ENCODE measurements at regions not wholly inside any gene's neighbourhood (a gene's known extent, or its start where the extent isn't known, plus 50 kb on each side); places are given as distances from the start of the nearest gene placed in this dataset.
"Not testable (repeated sequence)": the region's sequence is repeated elsewhere in the genome, so short reads cannot be mapped to it uniquely, and the experiment has no call there.

DNA sequence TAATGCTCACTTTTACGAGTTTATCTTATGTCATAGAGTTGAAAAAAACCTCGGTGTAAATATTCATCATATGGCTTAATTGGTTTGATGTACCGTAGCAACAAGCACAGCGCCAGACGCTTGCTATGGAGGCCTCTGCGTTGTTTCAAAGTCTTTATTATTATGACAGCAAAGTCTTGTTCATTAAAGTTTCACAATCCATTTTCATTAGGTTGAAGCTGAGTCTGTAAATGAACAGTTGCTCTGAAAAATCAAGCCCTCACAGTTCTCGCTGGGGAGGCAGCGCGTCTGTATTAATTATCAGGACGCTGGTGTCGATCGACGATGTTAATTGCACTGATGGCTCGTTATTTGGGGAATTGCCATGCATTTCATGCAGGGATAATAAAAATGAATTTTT lies 185.6 kb downstream of the INSC start:
- DNase-seq (ENCODE audit: low spot score): no peak

DNA sequence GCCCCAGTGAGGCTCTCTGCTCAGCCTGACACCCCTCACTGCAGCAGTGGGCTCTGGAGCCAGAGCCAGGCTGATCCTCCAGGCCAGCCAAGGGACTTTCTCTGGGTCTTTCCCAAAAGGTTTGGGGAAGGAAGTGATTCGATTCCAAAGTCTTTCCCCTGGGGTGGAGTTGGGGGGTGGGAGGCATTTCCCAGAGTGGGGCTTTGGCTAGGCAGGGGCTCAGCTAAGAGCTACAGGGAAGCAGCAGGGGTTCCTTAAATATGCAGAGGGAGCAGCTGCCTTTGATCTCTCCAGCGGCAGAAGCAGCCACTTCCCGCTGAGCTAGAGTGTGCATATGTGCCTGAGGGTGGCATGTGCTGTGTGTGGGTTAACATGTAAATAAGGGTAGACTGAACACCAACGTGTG lies 192.9 kb downstream of the INSC start:
- DNase-seq (ENCODE audit: low spot score): no peak

DNA sequence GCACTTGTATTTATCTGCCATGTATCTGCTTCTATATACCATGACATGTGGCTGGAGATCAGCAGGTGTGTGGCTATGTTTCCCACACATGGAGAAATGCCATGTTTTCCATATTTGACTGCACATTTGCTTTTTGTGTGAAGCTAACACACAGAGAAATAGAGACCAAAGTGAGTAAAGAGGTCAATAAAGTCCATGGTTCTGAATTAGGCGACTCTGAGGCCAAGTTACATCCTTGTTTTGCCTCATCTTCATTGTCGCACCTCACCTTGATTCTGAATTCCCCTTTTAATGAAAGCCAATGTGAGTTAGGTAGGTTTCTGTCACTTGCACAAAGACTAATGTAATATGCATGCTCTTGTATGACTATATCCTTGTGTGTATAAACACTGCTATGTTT lies 194.1 kb downstream of the INSC start:
- no peak for DNase-seq (ENCODE audit: low spot score)

DNA sequence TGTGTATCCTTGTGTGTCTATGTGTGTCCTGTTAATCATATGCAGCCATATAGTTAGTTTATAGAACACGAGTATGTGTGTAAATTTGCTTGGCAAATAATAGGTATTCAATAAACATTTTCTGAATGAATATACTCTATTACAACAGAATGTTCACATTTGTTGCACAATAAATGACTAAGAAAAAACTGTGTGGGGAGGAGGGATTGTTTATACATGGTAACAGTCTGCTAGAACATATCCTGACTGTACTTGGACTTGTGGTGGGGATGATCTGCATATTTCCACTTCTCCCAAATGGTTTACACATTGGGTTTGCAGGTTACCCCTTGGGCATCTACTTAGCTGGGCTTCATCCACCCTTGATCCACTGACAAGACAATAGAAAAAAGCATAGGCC lies 194.6 kb downstream of the INSC start:
- DNase-seq (ENCODE audit: low spot score): no peak

DNA sequence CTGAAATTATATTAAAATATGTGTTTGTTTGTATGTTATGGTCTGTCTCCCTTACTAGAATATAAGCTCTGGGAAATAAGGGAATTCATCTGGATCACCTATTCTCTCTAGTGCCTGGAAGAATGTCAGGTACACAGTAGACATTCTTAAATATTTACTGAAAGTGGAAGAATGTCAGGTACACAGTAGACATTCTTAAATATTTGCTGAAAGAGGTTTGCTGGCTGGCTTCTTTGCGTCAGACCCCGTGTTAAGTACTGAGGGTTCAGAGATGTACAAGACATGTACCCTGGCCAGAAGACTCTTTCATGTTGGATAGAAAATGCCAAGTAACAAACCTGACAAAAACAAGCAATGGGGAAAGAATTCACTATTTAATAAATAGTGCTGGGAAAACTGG lies 199.1 kb downstream of the INSC start:
- no peak for DNase-seq (ENCODE audit: low spot score)

DNA sequence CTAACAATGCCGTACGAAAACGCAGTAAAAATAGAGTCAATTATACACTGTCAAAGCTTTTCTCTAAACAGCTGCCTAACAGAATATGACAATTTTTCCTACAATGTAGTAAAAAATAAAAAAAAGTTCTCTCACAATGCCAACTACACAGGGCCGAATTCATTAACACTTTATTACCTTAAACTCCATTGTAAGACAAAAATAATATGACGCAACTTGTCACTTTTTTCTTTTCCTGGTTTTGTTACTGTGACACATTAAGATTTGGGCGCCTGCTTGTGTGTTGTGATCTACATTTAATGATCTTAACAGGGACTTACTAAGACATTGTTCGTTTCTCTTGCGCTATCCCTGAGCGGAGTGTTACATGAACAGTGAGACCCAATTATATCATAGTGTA lies 204.1 kb downstream of the INSC start:
- no peak for DNase-seq (ENCODE audit: low spot score)

DNA sequence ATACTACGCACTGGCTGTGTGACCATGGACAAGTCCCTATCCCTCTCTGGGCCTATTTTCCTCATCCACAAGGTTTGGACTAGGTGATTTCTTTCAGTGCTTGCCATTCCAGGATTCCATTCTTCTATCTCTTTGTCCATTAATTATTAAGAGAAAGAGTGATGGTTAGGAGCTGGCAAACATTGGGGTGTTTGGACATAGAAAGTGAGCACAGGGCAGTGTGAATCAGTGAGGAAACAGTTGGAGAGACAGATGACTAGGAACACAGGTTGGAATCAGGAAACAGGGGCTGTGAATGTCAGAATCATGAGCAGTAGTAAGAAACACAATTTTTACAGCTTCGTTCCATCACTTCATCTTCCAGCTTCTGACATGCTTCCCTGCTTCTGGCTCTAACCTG lies 211.8 kb downstream of the INSC start:
- DNase-seq (ENCODE audit: low spot score): no peak

DNA sequence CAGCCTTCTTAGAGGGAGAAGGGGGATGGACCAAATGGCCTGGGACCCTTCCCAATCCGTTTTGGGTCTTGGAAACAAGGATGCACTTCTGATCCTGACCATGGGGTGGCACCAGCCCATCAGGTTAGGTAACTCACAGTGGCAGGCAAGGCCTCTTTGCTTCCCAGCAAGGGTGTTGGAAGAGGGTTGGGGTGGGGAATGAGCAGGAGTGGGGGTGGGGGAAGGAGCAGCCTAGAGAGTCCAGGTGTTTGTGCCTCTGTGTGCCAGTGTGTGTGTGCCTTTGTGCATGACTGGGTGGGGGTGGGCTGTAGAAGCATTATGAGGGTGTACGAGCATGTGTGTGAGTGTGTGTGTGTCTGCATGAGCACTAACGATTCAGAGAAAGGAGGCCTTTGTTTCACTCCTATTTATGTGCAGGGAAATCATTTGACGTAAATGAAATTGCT lies 213.1 kb downstream of the INSC start:
- no peak for DNase-seq (ENCODE audit: low spot score)

DNA sequence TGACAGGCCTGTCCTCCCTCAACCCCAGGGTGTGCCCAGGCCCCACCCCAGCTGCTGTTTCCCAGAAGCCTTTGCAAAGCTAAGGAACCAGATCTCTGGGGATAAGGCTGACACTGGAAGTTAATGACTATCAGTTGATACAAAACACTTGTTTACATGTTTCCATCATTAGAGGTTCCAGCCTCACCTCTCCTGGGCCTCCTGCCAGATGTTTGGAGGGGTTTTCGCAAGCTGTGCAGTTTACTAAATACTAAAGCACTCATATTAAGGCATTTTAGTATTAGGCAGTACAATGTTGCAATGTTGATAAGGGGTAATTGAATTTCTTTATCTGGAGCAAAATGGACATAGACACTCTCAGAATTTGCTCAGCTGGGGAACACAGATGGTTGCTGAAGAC lies 218.7 kb downstream of the INSC start:
- DNase-seq (ENCODE audit: low spot score): no peak

DNA sequence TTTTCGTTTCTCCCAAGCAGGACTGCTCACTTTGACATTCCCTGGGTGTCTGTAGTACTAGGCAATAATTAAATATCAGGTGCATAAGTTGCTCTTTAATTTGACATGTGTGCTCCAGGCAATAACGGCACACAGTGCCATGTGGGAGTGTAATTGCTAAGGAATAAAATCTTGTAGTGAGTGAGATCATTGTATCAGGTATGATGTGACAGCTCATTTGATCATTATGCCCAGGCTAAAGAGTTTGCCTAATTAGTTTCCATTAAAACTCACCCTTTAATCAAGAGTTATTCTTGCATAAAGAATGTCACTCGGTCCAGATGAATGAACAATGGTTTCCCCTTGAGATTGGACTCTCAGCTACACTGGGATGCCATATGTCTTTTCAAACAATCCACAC lies 220.0 kb downstream of the INSC start:
- DNase-seq (ENCODE audit: low spot score): no peak

DNA sequence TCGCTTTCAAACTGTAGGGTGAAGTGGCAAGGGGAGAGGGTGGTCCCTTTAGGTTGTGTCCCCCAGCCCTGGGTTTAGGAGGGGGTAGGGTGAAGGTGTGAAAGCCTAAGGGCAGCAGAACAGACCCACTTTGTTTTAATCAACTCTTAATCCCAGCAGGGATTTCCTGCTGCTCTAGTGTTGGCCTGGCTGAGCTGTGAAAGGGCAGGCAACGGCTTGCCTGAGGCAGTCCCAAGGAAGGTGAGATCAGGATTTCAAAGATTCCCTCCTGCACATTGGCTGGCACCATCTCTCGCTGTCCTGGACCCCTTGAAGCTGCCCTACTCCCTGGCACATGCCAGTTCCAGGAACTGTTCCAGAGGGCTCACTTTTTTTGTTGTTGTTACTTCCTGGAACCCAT lies 221.3 kb downstream of the INSC start:
- no peak for DNase-seq (ENCODE audit: low spot score)

DNA sequence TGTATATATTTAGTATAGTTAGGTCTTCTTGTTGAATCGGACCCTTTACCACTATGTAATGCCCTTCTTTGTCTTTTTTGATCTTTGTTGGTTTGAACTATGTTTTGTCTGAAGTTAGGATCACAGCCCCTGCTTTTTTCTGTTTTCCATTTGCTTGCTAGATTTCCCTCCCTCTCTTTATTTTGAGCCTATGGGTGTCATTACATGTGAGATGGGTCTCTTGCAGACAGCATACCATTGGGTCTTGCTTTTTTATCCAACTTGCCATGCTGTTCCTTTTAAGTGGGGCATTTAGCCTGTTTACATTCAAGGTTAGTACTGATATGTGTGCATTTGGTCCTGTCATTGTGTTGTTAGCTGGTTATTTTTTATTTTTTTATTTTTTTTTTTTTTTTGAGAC lies 224.6 kb downstream of the INSC start:
- DNase-seq (ENCODE audit: low spot score): no peak

DNA sequence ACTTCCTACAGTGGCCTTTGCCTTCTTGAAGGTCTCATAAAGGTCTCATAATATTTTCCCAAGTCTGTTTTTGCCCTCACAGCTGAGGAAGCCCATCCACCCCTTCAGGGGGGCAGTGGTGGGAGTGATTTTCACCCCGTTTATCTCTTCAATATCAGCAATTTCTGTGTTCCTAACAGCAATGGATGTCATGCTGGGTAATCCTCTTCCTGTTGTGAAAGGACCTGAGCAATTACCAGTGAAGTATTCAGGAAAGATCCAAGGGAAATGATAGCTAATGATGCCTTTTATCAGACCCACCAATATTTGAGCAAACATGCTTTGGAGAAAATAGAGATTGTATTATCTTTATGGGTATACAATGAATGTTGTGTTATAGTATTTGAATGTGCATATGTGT lies 226.9 kb downstream of the INSC start:
- no peak for DNase-seq (ENCODE audit: low spot score)

DNA sequence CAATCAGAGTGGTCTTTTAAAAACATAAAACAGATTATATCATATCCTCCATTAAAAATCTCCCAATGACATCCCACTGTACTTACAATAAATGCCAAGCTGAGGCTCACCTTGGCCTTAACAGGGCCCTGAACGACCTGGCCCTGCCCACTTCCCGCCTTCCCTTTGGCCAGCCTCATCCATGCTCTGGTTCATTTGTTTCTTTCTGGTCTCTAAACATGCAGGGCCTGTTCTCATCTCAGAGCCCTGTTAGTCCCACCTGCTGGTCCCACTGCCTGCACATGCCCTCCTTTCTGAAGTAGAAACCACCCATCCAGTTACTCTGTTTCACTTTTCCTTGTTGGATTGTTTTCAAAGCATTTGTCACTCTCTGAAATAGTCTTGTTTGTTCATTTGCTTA lies 227.4 kb downstream of the INSC start:
- no peak for DNase-seq (ENCODE audit: low spot score)

DNA sequence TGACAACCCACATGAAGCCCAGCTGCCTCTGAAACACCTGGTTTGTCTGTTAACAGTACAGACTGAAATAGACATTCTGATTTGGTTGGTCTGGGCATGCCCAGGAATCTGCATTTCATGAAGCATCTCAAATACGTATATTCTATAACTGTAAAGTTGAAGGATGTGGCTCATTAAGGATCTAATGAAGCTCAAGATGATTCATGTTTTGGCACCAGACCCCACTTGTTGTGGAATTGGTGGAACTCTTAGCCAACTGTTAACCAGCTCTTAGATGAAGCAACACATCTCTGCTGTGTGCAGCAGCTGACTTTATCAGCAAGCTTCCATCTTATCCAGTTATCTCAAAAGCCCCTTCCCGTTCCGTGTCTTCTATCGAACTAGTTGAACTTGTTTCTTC lies 232.2 kb downstream of the INSC start:
- no peak for DNase-seq (ENCODE audit: low spot score)

DNA sequence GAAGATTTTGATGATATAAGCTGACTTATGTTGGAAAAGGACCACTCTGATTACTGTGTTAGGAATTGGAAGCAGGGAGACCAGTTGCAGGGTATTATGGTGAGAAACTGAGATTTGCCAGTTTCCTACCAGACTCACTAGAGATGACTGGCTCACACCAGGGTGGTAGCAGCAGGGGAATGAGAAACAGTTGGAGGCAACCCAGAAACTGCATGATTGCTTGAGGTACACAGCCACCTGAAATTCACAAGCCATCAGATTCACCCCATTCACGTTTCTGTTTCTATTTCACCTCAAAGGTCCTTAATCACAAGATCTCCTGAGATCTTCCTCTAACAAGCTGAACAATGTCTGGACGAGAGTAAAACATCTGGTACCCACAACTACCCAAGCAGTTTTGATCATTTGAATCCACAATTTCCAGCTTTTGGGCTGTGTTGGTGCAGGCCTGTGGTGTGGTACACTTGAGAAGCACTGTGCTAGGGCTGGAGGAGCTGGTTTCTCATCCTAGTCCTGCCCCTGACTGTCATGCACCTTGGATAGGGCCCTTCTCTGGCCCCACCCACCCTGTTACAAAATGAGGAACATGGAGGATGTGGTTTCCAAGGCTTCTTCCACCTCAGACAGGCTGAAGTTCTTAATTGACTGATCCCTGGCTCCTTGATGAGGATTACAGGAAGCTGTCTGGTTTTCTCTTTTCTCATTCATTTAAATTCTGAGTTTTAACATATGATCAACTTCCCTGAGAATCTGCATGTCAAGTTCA lies 233.4 kb downstream of the INSC start:
- DNase-seq (ENCODE audit: low spot score): no peak

DNA sequence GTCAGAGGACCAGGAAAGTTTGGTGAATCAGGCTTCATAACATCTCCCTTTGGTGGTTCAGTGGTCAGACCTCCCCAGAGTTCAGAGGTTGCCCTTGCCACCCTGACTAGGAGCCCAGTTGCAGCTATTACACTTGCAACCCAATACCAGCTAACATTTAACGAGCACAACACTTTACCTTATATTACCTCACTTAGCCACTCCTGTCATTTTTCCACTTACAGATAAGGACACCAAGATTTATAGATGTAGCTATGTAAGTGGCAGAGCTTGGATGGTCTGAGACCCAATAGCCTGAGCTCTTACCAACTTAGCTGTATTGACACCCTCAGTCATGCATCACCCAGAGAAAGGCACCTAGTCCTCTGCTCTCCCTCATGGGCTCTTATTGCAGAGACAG lies 234.7 kb downstream of the INSC start:
- DNase-seq (ENCODE audit: low spot score): no peak

DNA sequence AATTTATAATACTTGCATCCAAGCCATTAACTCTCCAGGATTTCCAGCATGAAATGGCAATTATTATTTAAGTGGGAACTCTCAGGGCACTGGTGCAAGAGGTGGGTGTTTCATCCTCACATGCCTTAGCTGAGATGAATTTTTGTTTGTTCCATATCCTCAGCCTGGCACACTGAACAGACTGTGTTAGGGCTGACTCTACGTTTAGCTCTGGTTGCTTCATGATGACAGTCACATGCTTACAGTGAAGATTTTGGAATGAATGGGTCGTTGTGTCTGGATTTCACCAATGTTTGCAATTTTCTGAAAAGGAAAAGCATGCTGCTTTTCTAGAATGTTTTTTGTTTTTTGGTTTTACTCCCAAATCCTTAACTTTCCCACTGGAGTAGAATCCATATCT lies 246.6 kb downstream of the INSC start:
- no peak for DNase-seq (ENCODE audit: low spot score)

DNA sequence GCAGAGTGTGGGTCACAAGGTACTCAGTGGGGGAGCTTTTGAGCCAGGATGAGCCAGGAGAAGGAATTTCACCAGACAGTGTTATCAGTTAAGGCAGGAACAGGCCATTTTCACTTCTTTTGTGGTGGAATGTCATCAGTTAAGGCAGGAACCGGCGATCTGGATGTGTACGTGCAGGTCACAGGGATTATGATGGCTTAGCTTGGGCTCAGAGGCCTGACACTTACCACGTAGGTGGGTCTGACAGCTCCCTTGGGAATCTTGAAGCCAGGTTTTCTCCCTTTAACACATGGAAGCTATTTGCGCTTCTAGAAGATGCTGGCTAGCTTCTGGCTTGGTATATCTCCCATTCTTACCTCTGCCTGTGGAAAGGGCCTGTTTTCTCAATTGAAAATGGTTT lies 250.6 kb downstream of the INSC start:
- not testable (repeated sequence) for DNase-seq (ENCODE audit: low spot score)

DNA sequence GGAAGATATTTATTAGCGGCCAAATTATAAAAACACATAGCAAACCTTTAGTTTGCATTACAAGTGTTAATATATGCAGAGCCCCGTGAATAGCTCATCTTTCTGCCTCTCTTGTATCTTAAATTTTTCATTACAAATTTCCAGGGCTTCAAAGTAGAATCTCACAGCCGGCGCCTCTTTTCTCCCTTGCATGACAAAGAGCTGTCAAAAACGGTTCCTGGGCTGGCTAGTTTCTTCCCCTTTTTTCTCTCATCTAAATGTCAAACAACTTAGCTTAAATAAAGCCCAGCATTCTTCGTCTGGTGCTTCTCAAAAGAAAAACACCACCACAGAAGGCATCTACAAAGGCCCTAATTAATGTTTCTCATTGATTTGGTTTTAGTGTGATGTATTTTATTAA lies 253.0 kb downstream of the INSC start:
- no peak for DNase-seq (ENCODE audit: low spot score)

DNA sequence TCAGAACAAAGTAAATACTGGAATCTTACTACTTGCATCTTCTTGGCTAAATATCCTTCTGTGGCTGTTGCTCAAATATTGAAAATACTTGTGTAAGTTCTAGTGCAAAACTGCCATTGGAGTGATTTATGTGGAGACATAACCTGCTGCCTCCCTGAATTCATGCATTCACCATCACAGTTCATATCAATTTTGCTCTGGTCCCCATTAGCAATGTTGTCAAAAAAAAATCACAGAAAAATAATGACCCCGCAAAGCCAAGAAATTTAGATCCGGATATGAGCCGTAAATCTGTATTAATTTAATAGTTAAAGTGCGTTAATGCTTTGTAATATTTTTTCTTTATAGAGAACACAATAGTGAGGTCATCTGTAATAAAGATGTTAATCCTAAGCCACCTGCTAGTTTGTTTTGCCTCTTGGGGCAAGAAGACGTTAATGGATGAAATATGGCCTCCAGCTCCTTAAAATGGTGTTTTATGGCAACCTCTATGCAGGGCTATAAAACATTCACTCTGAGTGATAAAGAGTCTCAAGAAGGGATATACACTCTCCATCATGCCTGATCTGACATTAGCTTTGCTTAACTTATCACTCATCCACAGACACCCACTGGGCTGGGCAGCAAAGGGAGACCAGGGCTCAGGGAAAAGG lies 255.9 kb downstream of the INSC start:
- DNase-seq (ENCODE audit: low spot score): no peak

DNA sequence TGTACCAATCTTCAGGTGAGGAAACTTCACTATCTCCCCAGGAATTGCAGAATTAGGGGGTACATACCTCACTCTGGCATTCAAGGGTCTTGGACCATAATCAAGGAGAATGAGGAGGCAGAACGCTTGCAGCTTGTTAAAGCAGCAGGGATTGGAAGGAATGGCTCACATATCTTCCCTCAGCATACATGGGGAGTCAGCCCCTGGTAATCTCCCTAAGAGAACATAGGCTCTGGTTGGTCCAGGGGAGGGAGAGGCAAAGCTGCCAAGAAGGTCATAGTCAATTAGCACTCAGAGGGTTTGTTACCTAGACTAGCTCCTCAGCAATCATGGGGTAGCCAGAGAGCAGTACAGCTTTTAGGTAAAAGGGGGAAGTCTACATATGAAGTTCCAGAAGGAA lies 256.8 kb downstream of the INSC start:
- no peak for DNase-seq (ENCODE audit: low spot score)

DNA sequence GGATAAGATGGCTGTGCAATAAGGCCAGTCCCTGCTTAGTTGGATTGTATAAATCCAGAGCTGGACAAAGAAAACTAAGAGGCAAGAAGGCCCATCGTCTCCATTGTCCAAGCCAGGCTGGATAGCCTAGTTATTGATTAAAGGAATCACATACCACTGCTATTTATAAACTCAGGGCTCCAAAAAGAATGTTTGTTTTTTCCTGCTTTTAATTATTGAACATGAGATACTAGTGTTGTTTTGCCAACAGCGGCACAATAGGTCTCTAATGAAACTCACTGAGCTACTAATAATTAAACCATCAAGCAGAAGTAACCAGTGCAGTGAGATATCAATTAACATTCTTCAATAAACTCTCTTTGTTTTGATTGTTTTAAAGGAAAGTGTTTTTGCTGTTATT lies 259.7 kb downstream of the INSC start:
- no peak for DNase-seq (ENCODE audit: low spot score)

DNA sequence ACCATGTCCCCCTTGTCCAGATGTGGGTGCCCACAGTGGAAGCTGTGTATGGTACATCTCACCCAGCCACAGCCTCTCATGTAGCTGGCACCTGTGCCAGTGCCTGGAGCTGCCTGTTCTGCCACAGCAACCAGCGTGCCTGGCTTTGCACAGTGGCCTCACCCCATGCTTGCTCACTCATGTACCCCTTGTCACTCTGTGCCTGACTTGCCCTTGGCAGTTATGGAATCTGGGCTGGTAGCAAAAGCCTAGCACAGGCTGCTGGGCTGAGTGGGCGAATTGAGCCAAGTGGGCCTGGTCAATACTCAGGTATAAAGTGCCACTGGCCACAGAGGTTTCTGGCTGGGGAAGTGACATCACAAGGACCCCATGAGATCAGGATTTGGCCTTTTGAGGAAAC lies 264.2 kb downstream of the INSC start:
- DNase-seq (ENCODE audit: low spot score): no peak

Measured in kidney capillary endothelial cell (primary cell).